GM18517 (cell line): ENCODE measurements at regions not wholly inside any gene's neighbourhood (a gene's known extent, or its start where the extent isn't known, plus 50 kb on each side); places are given as distances from the start of the nearest gene placed in this dataset.
"Not testable (repeated sequence)": the region's sequence is repeated elsewhere in the genome, so short reads cannot be mapped to it uniquely, and the experiment has no call there.

Experiments
- ATAC-seq: cut with Tn5 transposase; IDR thresholded peaks from one replicate; pipeline ENCODE4 v1.9.1; 2021; ENCODE audit warnings: mild to moderate bottlenecking, moderate library complexity; ENCODE audit not compliant: unreplicated experiment

- no peak for ATAC-seq
Measured at GRCh38 chr2:41141146-41141791, 689.4 kb upstream of the SLC8A1 start.

GRCh38 chr2:41142478-41142877 lies 690.6 kb upstream of the SLC8A1 start:
- no peak for ATAC-seq

DNA sequence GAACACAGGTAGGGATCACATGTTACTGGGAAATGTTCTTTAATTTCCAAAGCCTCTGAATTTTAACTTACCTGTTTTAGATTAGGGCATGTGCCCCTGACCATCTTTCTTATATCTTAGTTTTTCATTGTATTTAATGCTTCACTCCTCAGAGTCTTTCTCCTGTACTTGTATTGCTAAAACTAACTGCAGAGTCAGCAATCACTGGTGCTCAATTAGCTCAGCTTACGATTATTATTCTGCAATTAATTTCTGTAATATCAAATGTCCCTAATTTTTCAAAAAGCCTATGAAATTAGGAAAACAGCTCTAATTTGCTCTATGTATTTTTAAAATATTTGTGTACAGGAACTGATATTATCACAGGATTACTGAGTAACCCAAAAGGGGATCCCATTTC lies 693.2 kb upstream of the SLC8A1 start:
- ATAC-seq = no peak

DNA sequence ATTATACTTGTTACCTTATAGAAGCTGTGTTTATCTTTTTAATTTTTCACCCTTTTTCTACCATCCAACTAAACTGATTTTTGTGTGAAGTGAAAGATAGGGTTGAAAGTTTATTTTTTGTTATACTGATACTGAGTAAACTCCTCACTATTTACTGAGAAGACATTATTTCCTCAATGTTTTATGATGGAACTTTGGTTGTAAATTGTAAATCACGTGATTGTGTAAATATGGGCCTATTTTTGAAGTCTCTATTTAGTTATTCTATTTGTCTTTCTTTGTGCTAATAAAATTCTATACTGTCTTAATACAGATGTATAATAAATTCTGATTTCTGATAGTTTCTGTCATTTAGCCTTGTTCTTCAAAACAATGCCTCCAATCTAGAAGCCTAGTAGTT lies 697.2 kb upstream of the SLC8A1 start:
- no peak for ATAC-seq

DNA sequence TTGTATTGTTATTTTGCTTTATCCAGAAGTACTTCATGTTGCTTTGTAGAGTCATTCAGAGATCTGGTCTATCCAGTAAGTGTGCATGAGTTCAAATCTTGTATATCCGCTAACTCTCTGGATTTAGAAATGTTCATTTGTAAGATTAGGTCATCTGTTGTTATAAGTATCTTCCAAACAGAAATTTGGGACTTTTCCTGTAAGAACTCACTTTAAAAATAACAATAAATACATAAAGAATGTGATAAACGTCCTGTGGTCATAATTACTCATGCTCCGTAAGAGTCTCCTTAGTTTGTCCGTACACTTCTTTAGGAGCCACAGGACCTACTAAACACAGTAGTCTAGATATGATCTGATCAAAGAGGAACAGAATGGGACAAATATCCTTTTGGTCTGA lies 699.9 kb upstream of the SLC8A1 start:
- ATAC-seq = no peak

- ATAC-seq = no peak
Measured at GRCh38 chr2:41152318-41152717, 700.4 kb upstream of the SLC8A1 start.

DNA sequence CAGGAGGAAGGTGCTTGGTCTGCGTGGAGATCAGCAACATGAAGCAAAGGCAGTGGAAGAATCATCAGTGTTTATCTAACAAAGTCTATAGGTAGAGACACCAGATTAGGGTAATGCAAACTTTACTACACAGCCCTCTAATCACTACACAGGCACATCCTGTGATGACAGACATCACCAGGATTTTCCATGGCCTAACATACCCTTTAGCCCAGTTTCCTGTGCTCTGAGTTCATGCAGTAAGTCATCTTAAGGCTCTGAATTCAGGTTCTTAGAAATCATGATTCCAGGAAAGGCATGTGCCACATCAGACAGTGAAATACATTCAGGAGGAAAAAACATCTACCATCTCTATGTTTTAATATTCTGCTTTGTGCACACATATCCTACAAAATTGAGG lies 708.5 kb upstream of the SLC8A1 start:
- ATAC-seq = no peak

- no peak for ATAC-seq
Measured at GRCh38 chr2:41167014-41167413, 715.1 kb upstream of the SLC8A1 start.

DNA sequence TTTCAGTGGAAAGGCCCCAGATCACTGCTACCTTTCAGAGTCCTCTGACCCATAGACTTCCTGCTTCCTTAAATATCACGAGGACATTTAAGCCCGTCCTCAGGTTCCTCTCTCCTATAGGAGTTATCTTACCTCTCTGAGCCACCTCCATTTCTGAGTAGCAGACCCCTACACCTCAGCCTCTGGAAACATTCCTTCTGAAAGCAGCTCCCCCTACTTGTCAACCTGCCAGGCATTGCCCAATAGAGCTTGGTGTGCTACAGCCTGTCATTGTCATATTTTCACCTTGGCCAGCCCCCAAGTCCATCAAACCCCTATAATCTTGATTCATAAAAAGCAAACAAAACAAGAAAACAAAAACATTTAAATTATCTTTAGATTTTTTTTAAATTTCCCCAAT lies 717.9 kb upstream of the SLC8A1 start:
- no peak for ATAC-seq

GRCh38 chr2:41170589-41170988 lies 718.7 kb upstream of the SLC8A1 start:
- no peak for ATAC-seq

GRCh38 chr2:41180387-41180786 lies 728.5 kb upstream of the SLC8A1 start:
- ATAC-seq = no peak

DNA sequence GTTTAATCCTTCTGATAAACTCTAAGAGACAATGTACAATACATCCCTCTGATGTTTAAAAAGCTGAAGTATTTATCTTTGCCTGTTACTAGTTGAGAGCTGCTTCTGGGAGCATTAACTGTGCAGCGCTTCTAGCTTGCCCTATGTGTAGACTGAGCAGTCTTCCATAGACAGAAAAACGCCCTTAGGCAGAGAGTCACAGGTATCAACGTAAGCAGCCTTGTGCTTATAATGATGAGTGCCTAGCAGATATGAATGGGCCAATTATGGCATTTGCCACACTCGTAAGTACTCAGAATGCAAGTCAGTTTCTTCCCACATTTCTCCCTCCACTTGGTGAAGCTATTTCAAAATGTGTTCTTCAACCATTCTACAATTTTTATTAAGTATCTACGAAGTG lies 731.1 kb upstream of the SLC8A1 start:
- ATAC-seq = no peak

GRCh38 chr2:41187376-41188122 lies 735.7 kb upstream of the SLC8A1 start:
- no peak for ATAC-seq

GRCh38 chr2:41194230-41194629 lies 742.3 kb upstream of the SLC8A1 start:
- ATAC-seq = no peak

- no peak for ATAC-seq
Measured at GRCh38 chr2:41197781-41198180, 745.9 kb upstream of the SLC8A1 start.

GRCh38 chr2:41199334-41199733 lies 747.4 kb upstream of the SLC8A1 start:
- ATAC-seq = no peak

GRCh38 chr2:41204315-41204714 lies 752.4 kb upstream of the SLC8A1 start:
- ATAC-seq = no peak

DNA sequence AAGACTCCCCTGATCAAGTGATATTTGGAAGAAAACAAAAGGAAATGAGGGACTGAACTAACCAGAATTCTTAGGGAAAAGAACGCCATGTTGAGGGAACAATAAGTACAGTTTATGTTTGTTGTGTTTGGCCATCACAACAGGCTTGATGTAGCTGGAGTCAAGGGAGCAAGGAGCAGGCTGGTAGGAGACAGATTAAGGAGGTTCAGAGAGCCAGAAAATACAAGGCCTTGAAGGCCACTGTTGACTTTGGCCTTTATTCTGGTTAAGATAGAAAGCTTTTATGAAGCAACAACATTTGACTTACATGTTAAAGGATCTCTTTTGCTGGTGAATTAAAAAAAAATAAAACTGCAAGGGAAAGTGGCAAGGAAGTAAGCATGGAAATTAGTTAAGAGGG lies 754.1 kb upstream of the SLC8A1 start:
- ATAC-seq = no peak

DNA sequence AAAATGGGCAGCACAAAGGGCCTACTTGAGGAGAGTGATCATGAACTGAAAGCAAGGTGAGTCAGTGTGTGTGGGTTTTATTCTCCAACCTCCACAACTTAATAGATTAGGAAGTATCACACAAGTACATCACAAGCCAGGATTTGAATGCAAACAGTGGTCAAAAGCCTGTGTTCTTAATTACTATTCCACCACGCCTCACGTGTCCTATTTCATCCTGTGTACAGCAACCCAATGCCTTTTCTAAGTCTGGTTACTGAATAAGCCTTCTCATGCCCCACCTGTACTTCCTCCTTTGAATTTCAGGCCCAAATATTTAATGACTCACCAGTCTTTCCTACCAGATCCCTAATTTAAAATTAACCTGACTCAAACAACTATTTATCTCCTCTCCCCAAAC lies 755.7 kb upstream of the SLC8A1 start:
- ATAC-seq = no peak

- not testable (repeated sequence) for ATAC-seq
Measured at GRCh38 chr2:41210030-41210429, 758.1 kb upstream of the SLC8A1 start.

DNA sequence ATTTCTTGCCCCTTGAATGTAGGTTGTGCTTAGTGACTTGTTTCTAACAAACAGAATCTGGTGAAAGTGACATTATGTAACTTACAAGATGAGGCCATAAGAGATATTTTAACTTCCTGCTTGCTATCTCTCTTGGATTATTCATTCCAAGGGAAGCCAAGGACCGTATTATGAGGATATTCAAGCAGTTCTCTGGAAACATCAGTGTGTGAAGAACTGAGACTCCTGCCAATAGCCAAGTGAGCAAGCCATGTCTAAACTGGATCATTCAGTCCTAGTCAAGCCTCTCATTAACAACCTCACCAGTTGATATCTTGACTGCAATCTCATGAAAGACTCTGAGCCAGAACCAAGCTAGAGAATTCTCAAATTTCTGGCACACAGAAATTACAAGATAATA lies 765.1 kb upstream of the SLC8A1 start:
- no peak for ATAC-seq

DNA sequence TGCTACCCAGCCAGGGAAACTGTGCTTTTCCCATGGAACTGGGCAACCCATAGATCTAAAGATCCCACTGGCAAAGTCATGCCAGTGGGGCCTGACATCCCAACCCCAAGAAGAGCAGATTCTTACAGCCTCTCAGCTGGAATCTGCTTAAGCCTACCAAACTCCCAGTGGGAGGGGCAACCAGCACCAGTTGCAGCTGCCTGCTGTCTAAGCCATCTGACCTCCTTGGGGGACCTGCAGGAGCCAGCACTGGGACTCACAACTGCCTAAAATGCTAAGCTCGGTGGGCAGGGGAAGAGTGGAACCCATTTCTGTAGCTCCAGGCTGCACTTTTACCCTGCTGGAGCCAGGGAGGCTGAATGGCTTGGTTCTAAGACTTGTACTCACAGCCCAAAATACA lies 770.7 kb upstream of the SLC8A1 start:
- ATAC-seq = no peak

GRCh38 chr2:41234093-41234492 lies 782.2 kb upstream of the SLC8A1 start:
- ATAC-seq = no peak
